ENCODE measurements at regions not wholly inside any gene's neighbourhood (a gene's known extent, or its start where the extent isn't known, plus 50 kb on each side); places are given as distances from the start of the nearest gene placed in this dataset.

GRCh38 chr13:106143930-106144709 is 391.3 kb downstream of the EFNB2 start:
- no peak for TF ChIP-seq MAX (IDR thresholded peaks at IDR 0.05; ENCODE audit: low read depth, low read length)
- no peak for TF ChIP-seq CTCF (IDR thresholded peaks at IDR 0.05; ENCODE audit: low read depth, low read length)
- no peak for TF ChIP-seq POLR2A (IDR thresholded peaks at IDR 0.05; ENCODE audit: extremely low read depth, insufficient read length)
- TF ChIP-seq MYC (IDR thresholded peaks at IDR 0.05; ENCODE audit: low read depth, low read length), result no peak
- DNase-seq (ENCODE audit: low read depth), result peak; percentile 4
- H3K4me3 ChIP-seq (ENCODE audit: low read depth, low read length), result no peak overlapping the region

GRCh38 chr13:106143392-106143791 is 392.1 kb downstream of the EFNB2 start:
- TF ChIP-seq MYC (IDR thresholded peaks at IDR 0.05; ENCODE audit: low read depth, low read length) (no peak), MAX (IDR thresholded peaks at IDR 0.05; ENCODE audit: low read depth, low read length) (no peak), CTCF (IDR thresholded peaks at IDR 0.05; ENCODE audit: low read depth, low read length) (no peak), POLR2A (IDR thresholded peaks at IDR 0.05; ENCODE audit: extremely low read depth, insufficient read length) (no peak)
- no peak for DNase-seq (ENCODE audit: low read depth)
- no peak overlapping the region for H3K4me3 ChIP-seq (ENCODE audit: low read depth, low read length)

GRCh38 chr13:106140476-106140875 is 395.0 kb downstream of the EFNB2 start:
- no peak for DNase-seq (ENCODE audit: low read depth)
- TF ChIP-seq MYC (IDR thresholded peaks at IDR 0.05; ENCODE audit: low read depth, low read length) (no peak), POLR2A (IDR thresholded peaks at IDR 0.05; ENCODE audit: extremely low read depth, insufficient read length) (no peak), CTCF (IDR thresholded peaks at IDR 0.05; ENCODE audit: low read depth, low read length) (no peak), MAX (IDR thresholded peaks at IDR 0.05; ENCODE audit: low read depth, low read length) (no peak)
- H3K4me3 ChIP-seq (ENCODE audit: low read depth, low read length), result no peak overlapping the region

- TF ChIP-seq MAX (IDR thresholded peaks at IDR 0.05; ENCODE audit: low read depth, low read length) (no peak), CTCF (IDR thresholded peaks at IDR 0.05; ENCODE audit: low read depth, low read length) (no peak), MYC (IDR thresholded peaks at IDR 0.05; ENCODE audit: low read depth, low read length) (no peak), POLR2A (IDR thresholded peaks at IDR 0.05; ENCODE audit: extremely low read depth, insufficient read length) (no peak)
- DNase-seq (ENCODE audit: low read depth), result no peak
- no peak overlapping the region for H3K4me3 ChIP-seq (ENCODE audit: low read depth, low read length)
These were observed 395.5 kb downstream of the EFNB2 start for GRCh38 chr13:106139942-106140341.

GRCh38 chr13:106139377-106139776 is 396.1 kb downstream of the EFNB2 start:
- no peak for DNase-seq (ENCODE audit: low read depth)
- H3K4me3 ChIP-seq (ENCODE audit: low read depth, low read length), result no peak overlapping the region
- TF ChIP-seq MAX (IDR thresholded peaks at IDR 0.05; ENCODE audit: low read depth, low read length), result no peak
- TF ChIP-seq CTCF (IDR thresholded peaks at IDR 0.05; ENCODE audit: low read depth, low read length), result no peak
- TF ChIP-seq MYC (IDR thresholded peaks at IDR 0.05; ENCODE audit: low read depth, low read length), result no peak
- no peak for TF ChIP-seq POLR2A (IDR thresholded peaks at IDR 0.05; ENCODE audit: extremely low read depth, insufficient read length)

Measured in NB4 (cell line).